ENCODE measurements at regions not wholly inside any gene's neighbourhood (a gene's known extent, or its start where the extent isn't known, plus 50 kb on each side); places are given as distances from the start of the nearest gene placed in this dataset.

DNA sequence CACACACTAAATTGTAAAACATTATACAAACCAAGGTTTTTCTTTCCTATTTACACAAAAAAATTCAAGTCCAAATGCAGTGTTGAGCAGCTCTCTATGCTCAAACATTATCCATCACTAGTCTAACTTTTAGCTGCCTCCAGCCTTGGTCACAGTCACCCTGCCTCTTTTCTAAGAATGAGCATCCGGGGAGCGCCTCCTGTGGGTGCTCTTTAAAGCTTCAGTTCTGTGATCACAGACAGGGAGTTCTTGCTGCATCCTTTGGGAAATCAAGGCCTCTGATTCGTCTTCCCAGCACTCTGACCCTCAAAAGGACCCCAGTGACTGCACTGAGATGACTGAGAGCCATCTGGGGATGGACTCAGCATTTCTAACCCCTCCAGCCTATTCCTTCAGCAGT lies 289.6 kb downstream of the SEC61B start:
- TF ChIP-seq, protein P1, sequence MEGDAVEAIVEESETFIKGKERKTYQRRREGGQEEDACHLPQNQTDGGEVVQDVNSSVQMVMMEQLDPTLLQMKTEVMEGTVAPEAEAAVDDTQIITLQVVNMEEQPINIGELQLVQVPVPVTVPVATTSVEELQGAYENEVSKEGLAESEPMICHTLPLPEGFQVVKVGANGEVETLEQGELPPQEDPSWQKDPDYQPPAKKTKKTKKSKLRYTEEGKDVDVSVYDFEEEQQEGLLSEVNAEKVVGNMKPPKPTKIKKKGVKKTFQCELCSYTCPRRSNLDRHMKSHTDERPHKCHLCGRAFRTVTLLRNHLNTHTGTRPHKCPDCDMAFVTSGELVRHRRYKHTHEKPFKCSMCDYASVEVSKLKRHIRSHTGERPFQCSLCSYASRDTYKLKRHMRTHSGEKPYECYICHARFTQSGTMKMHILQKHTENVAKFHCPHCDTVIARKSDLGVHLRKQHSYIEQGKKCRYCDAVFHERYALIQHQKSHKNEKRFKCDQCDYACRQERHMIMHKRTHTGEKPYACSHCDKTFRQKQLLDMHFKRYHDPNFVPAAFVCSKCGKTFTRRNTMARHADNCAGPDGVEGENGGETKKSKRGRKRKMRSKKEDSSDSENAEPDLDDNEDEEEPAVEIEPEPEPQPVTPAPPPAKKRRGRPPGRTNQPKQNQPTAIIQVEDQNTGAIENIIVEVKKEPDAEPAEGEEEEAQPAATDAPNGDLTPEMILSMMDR (IDR thresholded peaks at IDR 0.05 in 4 of 5, conservative IDR thresholded peaks at IDR 0.05 in 1 of 5) = no peak
- no peak for TF ChIP-seq POLR2A (IDR thresholded peaks at IDR 0.05)
